ENCODE measurements at regions not wholly inside any gene's neighbourhood (a gene's known extent, or its start where the extent isn't known, plus 50 kb on each side); places are given as distances from the start of the nearest gene placed in this dataset.
A peak's percentile ranks its signal among the peaks of the same experiment; 100 is the strongest.

DNA sequence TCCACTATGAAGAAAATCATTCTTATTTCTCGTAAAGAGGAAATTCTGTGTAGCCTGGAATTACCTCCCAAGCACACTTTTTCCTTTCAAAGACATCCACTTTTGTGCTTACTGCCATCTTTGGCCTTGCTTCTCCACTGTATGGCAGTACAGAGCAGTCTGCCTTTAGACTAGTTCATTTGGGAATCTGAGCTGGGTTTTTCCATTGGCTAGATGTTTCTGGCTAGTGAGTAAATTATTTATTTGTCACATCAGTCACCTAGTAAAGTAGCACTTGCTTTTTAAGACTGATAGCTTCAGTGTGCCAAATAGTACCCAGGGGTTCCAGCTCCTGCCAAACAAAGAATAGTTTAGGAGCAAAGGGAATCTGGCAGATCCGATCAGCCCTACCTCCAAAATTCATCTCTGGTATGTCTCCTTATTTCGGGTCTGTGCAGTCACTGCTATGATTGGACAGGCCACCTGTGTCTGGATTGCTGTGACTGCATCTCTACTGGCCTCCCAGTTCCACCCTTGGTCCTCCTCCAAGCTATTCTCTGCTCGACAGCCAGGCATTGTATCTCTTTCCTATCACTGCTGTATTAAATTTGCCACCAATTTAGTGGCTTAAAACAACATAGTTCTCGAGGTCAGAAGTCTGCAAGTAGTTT lies 97.6 kb downstream of the NUDT12 start:
- DNase-seq (ENCODE audit: low read depth, low spot score), result no peak

DNA sequence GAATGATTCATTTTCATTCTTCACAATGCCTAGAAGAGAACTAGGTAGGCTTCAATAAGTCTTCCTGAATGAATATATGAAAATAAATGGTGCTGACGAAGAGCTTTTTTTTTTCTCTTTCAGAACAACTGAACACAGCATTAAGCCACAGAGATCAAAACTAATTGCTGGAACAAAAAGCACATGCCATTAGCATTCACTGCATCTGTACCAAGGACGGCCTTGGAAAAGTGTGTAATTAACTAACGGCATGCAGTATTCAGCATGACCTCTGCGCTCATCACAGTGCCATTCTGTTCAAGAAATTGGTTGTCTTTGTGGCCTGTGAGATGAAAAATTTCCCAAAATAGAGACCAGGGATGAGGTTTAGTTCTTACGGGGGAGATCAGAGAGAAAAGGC lies 99.3 kb downstream of the NUDT12 start:
- no peak overlapping the region for H3K27ac ChIP-seq
- DNase-seq (ENCODE audit: low read depth, low spot score), result no peak

More for the DNA sequence above, 97.6 kb downstream of the NUDT12 start:
- no peak overlapping the region for H3K27ac ChIP-seq

DNA sequence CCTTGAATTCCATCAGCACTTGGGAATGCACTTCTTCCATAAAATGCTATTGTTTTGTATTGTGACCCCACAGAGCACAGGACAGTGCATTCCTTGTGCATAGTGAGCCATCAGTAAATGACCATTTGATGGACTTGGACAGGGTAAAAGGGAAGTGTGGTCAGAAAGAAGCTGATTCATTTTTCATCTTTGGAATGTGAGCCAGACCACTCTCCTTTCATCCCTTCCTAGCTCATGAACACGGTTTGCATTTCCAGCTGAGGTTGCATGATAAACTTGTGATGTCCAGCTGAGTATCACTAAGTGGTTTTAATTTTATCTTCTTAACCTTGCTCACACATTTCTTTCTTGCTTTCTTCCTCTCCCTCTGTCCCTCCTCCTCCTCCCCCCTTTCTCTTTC lies 101.3 kb downstream of the NUDT12 start:
- H3K27ac ChIP-seq, result no peak overlapping the region
- no peak for DNase-seq (ENCODE audit: low read depth, low spot score)

DNA sequence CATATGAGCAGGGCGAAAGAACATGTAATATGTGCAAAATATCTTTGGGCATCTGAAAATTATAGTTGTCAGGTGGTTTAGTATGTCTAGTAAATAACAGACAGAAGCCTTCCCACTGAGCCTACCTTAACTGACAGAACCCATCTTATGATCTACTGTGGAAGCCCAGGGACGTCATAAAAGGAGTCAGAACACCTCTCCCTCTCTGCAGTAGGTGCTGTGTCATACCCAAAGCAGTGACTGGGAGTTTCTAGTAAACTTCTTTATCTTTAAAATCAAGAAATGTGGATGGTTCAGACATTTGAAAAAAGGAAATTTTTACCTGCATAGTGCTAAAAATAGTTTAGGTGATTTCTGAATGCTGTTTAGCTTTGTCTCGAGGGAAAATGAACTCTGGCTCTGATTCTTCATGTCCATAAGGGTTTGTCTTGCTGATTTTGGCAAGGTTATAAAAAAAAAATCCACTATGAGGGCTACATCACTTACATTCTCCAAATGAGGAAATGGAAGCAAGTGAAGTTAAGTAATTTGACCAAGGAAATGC lies 104.0 kb downstream of the NUDT12 start:
- no peak for DNase-seq (ENCODE audit: low read depth, low spot score)
- H3K27ac ChIP-seq, result no peak overlapping the region

DNA sequence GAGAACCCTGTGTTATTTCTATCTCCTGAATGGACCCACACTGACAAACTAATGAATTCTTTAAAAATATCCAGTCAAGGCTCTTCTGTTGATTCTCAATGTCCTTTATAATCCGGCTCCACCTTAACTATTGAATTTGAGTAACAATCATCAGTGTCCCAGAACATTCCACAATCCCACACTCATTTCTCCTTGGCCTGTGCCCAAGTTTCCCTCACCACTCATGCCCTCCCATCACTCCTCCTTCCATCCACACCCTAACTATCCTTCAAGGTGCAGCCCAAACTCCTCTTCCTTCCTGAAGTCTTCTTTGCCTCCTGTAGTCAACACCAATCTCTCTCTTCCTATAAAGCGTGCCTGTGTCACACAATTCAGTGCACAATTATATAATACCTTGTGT lies 106.1 kb downstream of the NUDT12 start:
- no peak overlapping the region for H3K27ac ChIP-seq
- DNase-seq (ENCODE audit: low read depth, low spot score), result no peak

DNA sequence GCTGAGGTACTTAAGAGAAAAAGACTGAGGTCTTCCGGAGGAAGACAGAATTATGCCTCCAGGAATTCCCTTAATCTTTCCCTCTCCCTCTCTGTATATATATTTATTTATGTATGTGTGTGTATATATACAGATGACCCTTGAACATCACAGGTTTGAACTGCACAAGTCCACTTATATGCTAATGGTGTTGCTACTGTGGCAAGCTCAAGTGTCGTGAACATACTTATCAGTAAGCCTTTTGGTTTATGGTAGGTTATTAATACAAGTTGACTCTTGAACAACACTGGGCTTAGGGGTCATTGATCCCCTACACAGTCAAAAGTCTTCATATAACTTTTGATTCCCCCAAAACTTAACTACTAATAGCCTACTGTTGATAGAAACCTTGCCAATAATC lies 106.8 kb downstream of the NUDT12 start:
- H3K27ac ChIP-seq, result no peak overlapping the region
- no peak for DNase-seq (ENCODE audit: low read depth, low spot score)

DNA sequence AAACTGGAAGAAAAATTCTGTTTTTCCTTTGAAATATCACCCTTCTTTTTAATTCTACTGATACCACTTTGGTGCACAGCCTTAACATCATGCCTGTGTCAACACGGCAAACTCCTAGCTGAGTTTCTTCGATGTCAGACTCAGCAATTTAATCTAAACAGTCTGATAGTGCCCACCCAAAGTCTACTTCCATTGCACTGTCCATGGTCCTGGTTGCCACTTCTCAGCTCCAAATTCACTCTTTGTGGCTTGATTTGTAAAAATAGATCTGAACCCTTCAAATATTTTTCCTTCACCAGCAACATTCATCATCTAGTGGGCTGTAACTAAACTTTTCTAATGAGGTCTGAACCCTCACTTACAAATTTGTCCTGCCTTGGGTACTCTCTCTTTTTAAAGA lies 107.8 kb downstream of the NUDT12 start:
- no peak overlapping the region for H3K27ac ChIP-seq
- DNase-seq (ENCODE audit: low read depth, low spot score), result no peak

DNA sequence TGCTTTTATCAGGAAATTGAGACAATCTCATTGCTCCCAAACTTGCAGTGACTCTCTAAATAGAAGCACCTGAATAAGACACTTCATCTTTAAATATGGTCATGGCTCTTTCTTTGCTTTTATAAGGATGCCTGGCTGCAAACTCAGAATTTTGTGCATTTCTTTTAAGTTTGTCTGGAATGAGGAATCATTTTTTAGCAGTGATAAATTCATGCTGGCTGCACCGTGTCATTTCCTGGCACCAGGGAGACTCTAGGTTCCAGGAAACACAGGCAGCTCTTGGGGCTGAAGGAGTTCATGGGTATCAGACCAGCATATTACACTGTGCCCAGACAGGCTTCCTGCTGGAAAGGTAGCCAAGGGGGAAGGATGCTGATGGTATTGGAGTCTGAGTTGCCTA lies 109.9 kb downstream of the NUDT12 start:
- no peak overlapping the region for H3K27ac ChIP-seq
- DNase-seq (ENCODE audit: low read depth, low spot score), result no peak

DNA sequence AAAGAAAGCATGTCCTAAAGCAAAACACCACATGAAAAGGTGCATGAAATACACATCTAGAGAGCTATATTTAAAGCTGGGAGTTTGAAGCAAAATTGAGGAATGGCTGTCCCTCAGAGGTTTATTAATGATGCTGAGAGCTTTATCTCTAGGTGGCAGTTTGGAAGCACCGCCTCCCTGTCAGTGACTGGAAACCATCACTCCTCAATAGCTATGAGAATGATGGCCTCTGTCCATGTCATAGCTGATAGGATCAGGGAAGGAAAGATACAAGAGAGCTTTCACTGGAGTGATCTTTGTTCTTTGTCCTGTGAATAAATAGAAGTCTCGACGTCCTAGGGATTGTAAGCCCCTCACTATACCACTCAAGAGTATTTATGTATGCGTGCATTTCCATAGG lies 110.5 kb downstream of the NUDT12 start:
- DNase-seq (ENCODE audit: low read depth, low spot score), result no peak
- no peak overlapping the region for H3K27ac ChIP-seq

DNA sequence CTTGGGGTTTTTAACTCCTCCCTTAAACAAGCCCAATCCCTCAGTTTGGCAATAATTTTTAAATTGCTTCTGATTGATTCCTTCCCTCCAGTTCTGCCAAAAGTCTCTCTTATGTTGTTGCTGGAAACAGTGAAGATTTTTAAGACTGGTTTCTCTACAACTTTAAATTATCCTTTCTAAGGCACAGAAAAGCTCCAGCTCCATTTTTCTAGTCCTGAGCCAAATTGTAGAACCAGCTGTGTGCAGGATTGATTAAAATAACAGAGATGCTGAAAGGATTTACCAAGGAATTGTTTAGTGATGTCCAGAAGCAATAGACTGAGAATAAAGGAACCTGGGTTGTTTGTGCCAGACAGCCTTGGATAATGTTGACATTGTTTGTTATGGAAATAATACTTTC lies 111.3 kb downstream of the NUDT12 start:
- DNase-seq (ENCODE audit: low read depth, low spot score), result no peak
- H3K27ac ChIP-seq, result no peak overlapping the region

DNA sequence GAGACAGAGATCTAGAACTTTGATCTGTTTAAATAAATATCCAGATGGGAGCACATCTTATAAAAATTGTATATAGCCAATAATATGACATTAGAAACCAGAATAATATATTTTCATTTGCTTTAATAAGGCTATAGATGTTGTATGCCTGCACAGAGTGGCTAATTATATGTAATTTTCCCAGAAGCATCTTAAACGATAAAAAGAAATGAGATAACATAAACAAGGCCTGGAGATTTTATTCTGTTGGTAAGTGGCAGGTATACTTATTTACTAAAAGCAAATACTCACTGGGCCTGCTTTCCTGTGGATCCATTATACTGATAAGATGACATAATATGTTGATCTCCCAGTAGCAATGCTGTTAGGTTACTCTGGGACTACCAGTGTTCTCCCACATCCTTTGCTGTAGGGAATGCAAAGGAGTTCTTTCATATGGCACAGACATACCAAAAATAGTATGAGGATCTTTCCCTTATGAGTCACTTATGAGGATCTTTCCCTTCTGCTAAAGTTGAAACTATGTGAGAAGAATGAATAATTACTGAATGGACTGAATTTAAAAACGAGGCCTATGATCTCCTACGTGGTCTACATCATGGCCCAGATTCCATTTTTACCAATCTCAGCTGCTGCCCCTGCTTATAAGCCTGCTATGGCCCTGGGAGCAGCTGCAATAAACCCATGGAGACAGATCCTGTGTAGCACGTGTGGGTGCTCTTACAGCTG lies 112.1 kb downstream of the NUDT12 start:
- peak overlapping the region; percentile 11 for H3K27ac ChIP-seq
- DNase-seq (ENCODE audit: low read depth, low spot score), result peak; percentile 24

DNA sequence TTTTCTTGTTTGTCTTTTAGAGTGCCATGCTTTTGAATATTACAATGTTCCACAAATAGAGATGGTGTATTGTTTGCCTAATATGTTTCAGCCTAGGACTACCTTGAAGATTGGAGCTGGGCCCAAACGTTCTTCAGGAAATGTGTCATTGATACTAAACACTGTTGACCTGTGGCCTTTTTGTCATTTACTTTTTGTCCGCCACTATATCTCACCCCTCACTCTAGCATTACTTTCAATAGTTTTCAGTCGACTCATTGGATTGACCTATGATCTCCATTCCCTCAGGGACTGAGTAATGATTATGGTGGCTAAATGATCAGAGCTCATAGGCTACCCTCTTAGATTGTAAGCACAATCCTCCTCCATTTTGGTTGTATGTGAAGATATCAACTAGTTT lies 115.8 kb downstream of the NUDT12 start:
- H3K27ac ChIP-seq, result no peak overlapping the region
- no peak for DNase-seq (ENCODE audit: low read depth, low spot score)

DNA sequence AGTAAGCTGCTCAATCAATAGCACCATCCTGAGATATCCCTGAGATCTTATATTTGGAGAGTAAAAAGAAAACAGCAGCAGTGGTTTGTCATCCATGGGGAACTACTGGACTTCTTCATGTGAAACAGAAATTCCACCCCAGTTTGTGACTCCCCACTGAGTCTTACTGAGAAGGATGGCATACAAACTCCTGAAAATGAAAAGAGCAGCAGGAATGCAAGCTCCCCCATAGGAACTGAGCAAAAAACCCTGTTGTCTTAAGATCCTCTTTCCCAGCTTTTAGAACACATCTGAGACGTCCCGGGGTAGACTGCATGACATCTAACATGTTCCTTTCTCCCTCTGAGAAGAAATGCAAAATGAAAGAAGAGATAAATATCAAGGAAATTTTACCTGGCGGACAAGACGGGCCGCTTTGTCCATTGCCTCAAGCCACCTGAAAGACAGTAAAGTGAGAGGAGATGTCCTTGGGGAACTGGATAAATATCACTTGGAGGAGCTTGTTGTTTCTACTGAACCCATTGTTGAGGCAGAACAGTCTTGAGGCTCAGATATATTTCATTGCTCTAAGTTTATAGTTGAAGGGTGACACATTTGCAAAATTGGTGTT lies 117.1 kb downstream of the NUDT12 start:
- DNase-seq (ENCODE audit: low read depth, low spot score), result no peak
- H3K27ac ChIP-seq, result no peak overlapping the region

DNA sequence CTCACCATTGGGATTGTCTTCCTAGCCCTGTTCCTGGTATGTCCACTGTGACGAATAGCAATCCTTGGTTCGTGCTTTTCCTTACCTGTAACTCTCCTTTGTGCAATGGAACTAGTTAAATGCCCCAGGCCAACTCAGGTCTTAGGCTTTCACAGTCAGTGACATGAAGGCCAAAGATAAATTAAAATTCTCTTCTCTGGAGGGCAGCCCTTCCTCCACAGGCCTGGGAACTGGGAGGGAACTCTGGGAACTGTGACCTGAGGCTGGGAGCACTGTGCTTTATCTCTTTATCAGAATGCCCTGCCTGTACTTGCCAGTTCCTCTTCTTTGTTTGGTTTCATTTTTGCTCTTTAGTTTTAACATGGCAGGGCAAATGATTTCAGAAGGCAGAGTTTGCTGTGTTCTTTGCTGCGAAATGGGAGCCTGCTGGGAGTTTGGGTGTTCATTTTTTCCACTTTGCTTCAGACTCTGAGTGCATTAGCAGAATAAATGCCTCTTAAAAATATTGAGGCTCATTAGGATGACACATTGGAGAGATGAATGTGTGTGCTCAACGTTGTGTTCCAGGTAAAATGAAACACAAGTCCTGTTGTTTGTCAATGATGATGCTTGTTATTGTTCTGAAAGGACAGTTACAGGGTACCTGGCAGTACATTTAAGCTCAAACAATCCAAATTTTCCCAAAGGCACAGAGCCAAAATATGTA lies 118.1 kb downstream of the NUDT12 start:
- H3K27ac ChIP-seq, result peak overlapping the region; percentile 11
- DNase-seq (ENCODE audit: low read depth, low spot score), result no peak

DNA sequence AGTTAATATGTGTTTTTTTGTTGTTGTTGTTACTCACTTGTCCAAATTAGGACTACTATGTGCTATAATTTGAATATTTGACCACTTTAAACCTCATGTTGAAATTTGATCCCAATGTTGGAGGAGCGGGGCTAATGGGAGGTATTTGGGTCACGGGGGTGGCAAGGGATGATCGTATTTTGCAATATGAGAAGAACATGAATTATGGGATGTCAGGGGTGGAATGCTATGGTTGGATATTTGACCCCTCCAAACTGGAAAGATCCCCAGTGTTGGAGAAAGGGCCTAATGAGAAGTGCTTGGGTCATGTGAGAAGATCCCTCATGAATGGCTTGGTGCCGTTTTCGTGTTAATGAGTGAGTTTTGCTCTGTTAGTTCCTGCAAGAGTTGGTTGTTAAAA lies 119.8 kb downstream of the NUDT12 start:
- H3K27ac ChIP-seq, result no peak overlapping the region
- DNase-seq (ENCODE audit: low read depth, low spot score), result no peak

DNA sequence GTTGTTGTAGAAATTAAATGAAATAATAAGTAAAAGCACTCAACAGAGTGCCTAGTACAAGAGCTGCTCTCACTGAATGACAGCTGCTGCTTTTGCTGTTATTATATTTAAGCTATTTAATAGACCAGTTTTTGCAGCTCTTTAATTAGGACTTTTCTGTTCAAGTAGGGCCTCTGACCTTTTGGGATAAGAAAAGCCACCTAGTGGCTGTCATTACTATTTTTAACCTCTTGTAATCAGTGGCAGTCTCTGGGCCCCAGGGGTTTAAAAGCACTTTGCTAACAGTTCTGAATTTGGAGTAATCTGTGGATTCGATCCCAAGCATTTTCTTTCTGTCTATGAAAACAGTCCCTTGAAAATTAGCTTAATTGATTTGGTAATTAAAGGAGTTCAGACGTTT lies 121.1 kb downstream of the NUDT12 start:
- DNase-seq (ENCODE audit: low read depth, low spot score), result no peak
- no peak overlapping the region for H3K27ac ChIP-seq

DNA sequence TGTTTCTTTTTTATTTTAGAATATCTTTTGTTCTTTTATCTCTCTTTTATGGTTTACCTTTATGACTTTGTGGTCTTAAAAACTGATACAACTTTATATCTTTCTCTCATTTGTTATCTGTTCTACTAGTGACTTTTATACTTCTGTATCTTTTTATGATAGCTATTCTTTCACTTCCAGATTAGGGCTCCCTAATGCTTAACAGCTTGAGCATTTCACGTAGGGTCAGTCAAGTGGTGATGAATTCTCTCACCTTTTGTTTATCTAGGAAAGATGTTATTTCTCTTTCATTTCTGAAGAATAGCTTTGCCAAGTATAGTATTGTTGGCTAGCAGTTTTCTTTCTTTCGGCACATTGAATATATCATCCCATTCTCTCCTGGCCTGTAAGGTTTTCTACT lies 123.6 kb downstream of the NUDT12 start:
- no peak overlapping the region for H3K27ac ChIP-seq

DNA sequence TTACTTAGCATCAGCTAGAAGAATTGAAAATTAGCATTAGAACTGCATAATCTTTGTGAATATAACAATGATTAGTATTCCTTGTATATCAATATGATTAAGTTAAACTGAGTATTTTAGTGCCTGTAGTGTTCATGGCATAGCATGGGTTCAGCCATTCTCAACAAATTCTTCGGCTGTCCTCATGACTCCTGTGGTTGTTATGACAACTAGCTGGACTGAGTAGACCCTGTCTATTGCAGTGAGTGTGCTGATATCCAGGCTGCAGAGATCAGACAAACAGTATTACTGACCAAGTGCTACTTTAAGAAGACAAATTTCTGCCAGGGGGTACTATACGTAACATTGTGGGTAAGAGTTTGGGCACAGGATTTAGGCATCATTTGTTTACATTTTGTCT lies 125.9 kb downstream of the NUDT12 start:
- no peak for DNase-seq (ENCODE audit: low read depth, low spot score)
- H3K27ac ChIP-seq, result no peak overlapping the region

More for the DNA sequence above, 123.6 kb downstream of the NUDT12 start:
- no peak for DNase-seq (ENCODE audit: low read depth, low spot score)

DNA sequence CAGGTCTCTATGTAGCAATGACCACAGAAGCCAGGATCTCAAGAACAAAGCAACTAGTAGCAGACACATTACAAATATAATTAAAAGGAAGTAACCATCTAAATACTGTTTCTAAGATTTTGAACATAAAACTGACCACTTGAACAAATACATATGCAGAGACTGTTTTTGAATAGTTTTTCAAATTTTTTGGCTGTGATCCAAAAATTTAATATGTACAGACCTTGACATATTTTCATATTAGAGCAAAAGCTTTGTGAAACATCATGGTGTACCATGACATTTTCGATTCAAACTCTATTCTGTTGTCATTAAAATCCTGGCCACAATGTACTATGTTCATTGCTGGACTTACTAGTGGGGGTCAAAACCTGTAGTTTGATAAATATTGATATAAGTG lies 126.5 kb downstream of the NUDT12 start:
- no peak for DNase-seq (ENCODE audit: low read depth, low spot score)
- no peak overlapping the region for H3K27ac ChIP-seq

DNA sequence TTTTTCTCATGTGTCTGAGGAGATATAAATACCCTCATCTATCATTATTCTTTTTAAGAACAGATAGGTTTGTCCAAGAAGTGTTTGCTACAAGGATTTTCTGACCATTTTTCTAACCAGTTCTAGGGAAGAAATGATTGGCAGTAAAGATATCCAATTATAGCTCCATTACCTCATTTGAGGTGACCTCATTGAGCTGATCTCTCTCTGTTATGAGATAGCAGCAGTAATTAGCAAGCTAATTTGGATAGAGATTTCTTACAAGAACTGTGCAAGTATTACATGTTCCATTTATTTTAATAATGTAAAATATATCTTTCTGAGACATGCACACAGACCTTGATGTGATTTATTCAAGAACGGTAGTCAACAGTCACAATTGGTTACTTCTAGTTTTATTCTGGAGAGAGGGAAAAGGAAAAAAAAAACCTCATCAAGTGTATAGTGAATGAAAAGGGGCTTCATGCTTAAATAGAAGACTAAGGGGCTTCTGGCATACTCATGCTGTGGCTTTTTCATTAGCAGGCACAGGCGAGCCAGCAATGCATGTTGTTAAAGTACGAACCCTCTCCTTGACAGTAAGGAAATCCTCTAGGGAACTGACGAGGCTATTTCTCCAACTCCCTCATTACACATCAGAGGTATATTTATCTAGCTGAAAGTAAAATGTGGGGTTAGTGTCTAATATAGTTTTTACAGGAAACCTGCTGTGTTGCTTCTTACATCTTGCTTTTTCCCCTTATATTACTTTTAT lies 127.3 kb downstream of the NUDT12 start:
- DNase-seq (ENCODE audit: low read depth, low spot score), result no peak
- H3K27ac ChIP-seq, result no peak overlapping the region

Data from epithelial cell of prostate (primary cell).